ENCODE measurements at regions not wholly inside any gene's neighbourhood (a gene's known extent, or its start where the extent isn't known, plus 50 kb on each side); places are given as distances from the start of the nearest gene placed in this dataset.

DNA sequence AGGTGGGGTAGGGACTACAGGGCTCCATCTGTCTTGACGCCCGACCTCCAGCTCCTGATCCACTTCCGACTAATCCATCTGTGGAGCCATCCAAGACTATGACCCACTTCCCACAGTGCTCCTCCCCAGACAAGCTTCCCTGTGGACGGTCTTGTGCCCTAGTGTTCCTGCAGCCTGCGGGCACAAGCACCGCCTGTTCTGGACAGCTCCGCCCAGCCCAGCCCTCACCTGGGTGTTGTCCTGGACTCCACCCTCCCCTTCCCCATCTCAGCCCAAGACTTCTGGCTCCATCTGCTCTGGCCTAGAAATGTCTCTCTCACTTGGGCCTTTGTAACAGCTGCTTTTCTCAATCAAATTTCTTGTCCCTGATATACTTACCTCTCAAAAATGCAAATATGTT, 102.0 kb downstream of the MAFB start:
- Mint-ChIP-seq H3K9me3 (ENCODE audit: unreplicated experiment) (peaks cover 1% of the 10 kb centered on the region), H3K4me1 (ENCODE audit: low read depth, unreplicated experiment) (no peaks in the 10 kb centered on the region), H3K27me3 (ENCODE audit: unreplicated experiment) (no peaks in the 10 kb centered on the region), H3K36me3 (ENCODE audit: unreplicated experiment) (no peaks in the 10 kb centered on the region), H3K4me3 (ENCODE audit: unreplicated experiment) (no peak overlapping the region), H3K27ac (ENCODE audit: unreplicated experiment) (no peak overlapping the region)
- no peak for DNase-seq
- TF ChIP-seq, protein P1, sequence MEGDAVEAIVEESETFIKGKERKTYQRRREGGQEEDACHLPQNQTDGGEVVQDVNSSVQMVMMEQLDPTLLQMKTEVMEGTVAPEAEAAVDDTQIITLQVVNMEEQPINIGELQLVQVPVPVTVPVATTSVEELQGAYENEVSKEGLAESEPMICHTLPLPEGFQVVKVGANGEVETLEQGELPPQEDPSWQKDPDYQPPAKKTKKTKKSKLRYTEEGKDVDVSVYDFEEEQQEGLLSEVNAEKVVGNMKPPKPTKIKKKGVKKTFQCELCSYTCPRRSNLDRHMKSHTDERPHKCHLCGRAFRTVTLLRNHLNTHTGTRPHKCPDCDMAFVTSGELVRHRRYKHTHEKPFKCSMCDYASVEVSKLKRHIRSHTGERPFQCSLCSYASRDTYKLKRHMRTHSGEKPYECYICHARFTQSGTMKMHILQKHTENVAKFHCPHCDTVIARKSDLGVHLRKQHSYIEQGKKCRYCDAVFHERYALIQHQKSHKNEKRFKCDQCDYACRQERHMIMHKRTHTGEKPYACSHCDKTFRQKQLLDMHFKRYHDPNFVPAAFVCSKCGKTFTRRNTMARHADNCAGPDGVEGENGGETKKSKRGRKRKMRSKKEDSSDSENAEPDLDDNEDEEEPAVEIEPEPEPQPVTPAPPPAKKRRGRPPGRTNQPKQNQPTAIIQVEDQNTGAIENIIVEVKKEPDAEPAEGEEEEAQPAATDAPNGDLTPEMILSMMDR (IDR thresholded peaks at IDR 0.05; ENCODE audit: partially characterized antibody, unreplicated experiment) = no peak

DNA sequence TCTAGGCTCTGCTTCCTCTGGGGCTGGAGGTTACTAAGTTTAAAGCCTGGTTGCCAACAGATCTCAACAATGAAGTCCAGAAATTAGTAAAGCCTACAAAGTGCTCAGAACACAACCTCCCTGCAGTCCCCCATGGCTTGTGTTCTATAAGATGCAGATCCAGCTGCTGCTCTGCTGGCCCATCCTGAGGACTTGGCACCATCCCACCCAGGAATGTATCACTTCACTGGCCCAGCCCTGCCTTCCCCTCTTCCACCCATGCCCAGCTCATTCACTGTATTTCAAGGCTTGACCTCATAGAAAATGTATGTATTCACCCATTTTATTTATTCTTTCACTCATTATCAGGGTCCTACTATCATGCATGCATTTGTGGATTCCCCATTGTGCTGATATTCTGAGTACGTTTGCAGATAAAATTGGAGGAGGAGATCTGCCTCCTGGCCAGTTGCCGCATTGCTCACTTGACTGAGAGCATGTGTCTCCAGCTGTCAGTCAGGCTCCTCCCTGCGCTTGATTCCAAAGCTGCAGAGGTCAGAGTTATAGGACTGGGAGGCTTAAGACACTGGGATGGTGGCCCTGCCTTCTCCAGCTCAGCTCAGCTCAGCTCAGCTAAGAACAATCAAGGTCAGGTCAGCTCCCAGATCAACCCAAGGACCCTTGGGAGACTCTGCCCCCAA, 104.8 kb downstream of the MAFB start:
- Mint-ChIP-seq H3K36me3 (ENCODE audit: unreplicated experiment) (no peaks in the 10 kb centered on the region), H3K27me3 (ENCODE audit: unreplicated experiment) (no peaks in the 10 kb centered on the region), H3K4me3 (ENCODE audit: unreplicated experiment) (no peak overlapping the region), H3K27ac (ENCODE audit: unreplicated experiment) (no peak overlapping the region), H3K4me1 (ENCODE audit: low read depth, unreplicated experiment) (no peaks in the 10 kb centered on the region), H3K9me3 (ENCODE audit: unreplicated experiment) (peaks cover 1% of the 10 kb centered on the region)
- TF ChIP-seq, protein P1 (IDR thresholded peaks at IDR 0.05; ENCODE audit: partially characterized antibody, unreplicated experiment) = no peak
- no peak for DNase-seq

DNA sequence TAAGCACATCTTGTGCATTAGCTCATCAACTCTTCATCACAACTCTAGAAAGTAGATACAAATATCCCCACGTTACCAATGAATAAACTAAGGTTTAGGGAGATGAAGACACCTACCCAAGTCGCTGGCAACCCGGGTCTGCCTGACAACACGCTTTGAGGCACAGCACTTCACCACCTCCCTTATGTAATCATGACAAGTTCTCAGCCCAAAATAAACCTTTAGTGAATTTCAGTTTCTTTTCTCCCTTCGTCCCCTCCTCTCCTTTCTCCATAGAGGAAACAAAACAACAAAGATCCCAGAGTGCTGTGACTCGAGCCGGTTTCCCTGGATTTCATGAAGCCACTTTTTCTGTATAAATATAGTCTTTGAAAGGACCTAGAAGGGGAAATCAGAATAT, 105.4 kb downstream of the MAFB start:
- H3K27me3 Mint-ChIP-seq (ENCODE audit: unreplicated experiment) = no peaks in the 10 kb centered on the region

DNA sequence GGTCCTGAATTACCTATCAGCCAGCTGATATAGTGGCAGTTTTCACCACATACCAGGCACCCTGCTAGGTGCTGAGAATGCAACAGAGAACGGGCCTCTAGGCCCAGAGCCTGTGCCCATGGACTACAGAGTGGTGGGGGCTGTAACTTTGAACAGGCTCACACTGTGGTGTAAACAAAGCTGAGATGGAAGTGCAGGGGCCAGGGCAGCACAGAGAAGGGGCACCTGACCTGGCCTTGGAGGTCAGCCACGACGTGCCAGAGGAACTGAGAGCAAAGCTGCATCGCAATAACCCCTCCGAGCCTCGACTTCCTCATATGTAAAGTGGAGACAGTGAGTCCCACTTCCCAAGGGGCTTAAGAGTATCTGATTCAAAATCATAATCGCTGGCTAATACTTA, 105.8 kb downstream of the MAFB start:
- Mint-ChIP-seq H3K9me3 (ENCODE audit: unreplicated experiment) (peaks cover 1% of the 10 kb centered on the region), H3K27ac (ENCODE audit: unreplicated experiment) (no peak overlapping the region), H3K27me3 (ENCODE audit: unreplicated experiment) (no peaks in the 10 kb centered on the region), H3K4me1 (ENCODE audit: low read depth, unreplicated experiment) (no peaks in the 10 kb centered on the region), H3K36me3 (ENCODE audit: unreplicated experiment) (no peaks in the 10 kb centered on the region), H3K4me3 (ENCODE audit: unreplicated experiment) (no peak overlapping the region)
- TF ChIP-seq, protein P1 (IDR thresholded peaks at IDR 0.05; ENCODE audit: partially characterized antibody, unreplicated experiment) = no peak
- no peak for DNase-seq

More for the DNA sequence above, 105.4 kb downstream of the MAFB start:
- TF ChIP-seq, protein P1 (IDR thresholded peaks at IDR 0.05; ENCODE audit: partially characterized antibody, unreplicated experiment) = no peak
- Mint-ChIP-seq H3K27ac (ENCODE audit: unreplicated experiment) (no peak overlapping the region), H3K4me1 (ENCODE audit: low read depth, unreplicated experiment) (no peaks in the 10 kb centered on the region), H3K36me3 (ENCODE audit: unreplicated experiment) (no peaks in the 10 kb centered on the region), H3K9me3 (ENCODE audit: unreplicated experiment) (peaks cover 1% of the 10 kb centered on the region), H3K4me3 (ENCODE audit: unreplicated experiment) (no peak overlapping the region)
- no peak for DNase-seq

DNA sequence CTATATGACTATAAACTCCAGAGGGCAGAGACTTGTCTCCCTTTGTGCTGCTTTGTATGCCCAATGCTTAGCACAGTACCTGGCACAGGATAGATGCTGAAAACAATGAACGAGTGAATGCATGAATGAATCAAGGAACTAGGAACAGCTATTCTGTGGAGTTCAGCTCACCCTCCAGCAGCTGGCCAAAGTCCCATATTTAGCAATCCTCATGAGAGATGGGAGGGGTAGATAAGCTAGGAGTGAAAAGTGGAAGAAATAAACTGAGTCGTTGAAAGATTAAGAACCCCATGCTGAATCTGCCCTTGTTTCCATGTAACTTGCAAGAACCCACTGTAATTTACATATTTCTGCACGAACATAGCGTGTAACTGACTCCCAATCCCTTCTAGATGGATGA, 106.5 kb downstream of the MAFB start:
- Mint-ChIP-seq H3K27ac (ENCODE audit: unreplicated experiment) (no peak overlapping the region), H3K9me3 (ENCODE audit: unreplicated experiment) (peaks cover 1% of the 10 kb centered on the region), H3K4me1 (ENCODE audit: low read depth, unreplicated experiment) (no peaks in the 10 kb centered on the region), H3K4me3 (ENCODE audit: unreplicated experiment) (no peak overlapping the region), H3K27me3 (ENCODE audit: unreplicated experiment) (no peaks in the 10 kb centered on the region), H3K36me3 (ENCODE audit: unreplicated experiment) (no peaks in the 10 kb centered on the region)
- TF ChIP-seq, protein P1 (IDR thresholded peaks at IDR 0.05; ENCODE audit: partially characterized antibody, unreplicated experiment) = no peak
- DNase-seq = no peak

Measured in glutamatergic neuron (in vitro differentiated cells).